ENCODE measurements at regions not wholly inside any gene's neighbourhood (a gene's known extent, or its start where the extent isn't known, plus 50 kb on each side); places are given as distances from the start of the nearest gene placed in this dataset.

DNA sequence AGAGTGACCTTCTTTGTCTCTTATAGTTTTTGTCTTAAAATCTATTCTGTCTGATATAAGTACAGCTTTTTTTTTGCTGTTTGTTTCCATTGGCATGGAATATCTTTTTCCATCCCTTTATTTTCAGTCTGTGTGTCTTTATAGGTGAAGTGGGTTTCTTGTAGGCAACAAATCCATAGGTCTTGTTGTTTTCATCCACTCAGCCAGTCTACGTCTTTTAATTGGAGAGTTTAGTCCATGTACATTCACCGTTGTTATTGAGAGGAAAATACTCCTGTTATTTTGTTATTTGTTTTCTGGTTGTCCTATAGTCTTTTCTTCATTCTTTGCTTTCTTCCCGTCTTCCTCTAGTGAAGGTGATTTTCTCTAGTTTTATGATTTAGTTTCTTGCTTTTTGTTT lies 115.9 kb downstream of the IFI44 start:
- ATAC-seq (ENCODE audit: low read depth), result no peak

GRCh38 chr1:78779831-78780230 lies 130.2 kb downstream of the IFI44 start:
- no peaks in the 10 kb centered on the region for H3K4me1 ChIP-seq (ENCODE audit: insufficient read depth, poor library complexity, severe bottlenecking)
- no peak for ATAC-seq (ENCODE audit: low read depth)
- no peak for DNase-seq (ENCODE audit: low spot score)
- no peaks in the 10 kb centered on the region for H3K9me3 ChIP-seq (ENCODE audit: severe bottlenecking)
- H3K36me3 ChIP-seq (ENCODE audit: low read depth), result no peaks in the 10 kb centered on the region
- no peaks in the 10 kb centered on the region for H3K27me3 ChIP-seq (ENCODE audit: insufficient read depth, poor library complexity, severe bottlenecking)
- TF ChIP-seq, protein P1, sequence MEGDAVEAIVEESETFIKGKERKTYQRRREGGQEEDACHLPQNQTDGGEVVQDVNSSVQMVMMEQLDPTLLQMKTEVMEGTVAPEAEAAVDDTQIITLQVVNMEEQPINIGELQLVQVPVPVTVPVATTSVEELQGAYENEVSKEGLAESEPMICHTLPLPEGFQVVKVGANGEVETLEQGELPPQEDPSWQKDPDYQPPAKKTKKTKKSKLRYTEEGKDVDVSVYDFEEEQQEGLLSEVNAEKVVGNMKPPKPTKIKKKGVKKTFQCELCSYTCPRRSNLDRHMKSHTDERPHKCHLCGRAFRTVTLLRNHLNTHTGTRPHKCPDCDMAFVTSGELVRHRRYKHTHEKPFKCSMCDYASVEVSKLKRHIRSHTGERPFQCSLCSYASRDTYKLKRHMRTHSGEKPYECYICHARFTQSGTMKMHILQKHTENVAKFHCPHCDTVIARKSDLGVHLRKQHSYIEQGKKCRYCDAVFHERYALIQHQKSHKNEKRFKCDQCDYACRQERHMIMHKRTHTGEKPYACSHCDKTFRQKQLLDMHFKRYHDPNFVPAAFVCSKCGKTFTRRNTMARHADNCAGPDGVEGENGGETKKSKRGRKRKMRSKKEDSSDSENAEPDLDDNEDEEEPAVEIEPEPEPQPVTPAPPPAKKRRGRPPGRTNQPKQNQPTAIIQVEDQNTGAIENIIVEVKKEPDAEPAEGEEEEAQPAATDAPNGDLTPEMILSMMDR (IDR thresholded peaks at IDR 0.05; ENCODE audit: poor library complexity, severe bottlenecking), result no peak
- H3K4me3 ChIP-seq (ENCODE audit: severe bottlenecking), result no peak overlapping the region
- H3K27ac ChIP-seq (ENCODE audit: poor library complexity, severe bottlenecking), result no peak overlapping the region

More for the DNA sequence above, 115.9 kb downstream of the IFI44 start:
- Histone ChIP-seq H3K9me3 (ENCODE audit: severe bottlenecking) (peaks cover 4% of the 10 kb centered on the region), H3K27ac (ENCODE audit: poor library complexity, severe bottlenecking) (no peak overlapping the region), H3K4me3 (ENCODE audit: severe bottlenecking) (no peak overlapping the region), H3K4me1 (ENCODE audit: insufficient read depth, poor library complexity, severe bottlenecking) (no peaks in the 10 kb centered on the region), H3K27me3 (ENCODE audit: insufficient read depth, poor library complexity, severe bottlenecking) (no peaks in the 10 kb centered on the region), H3K36me3 (ENCODE audit: low read depth) (no peaks in the 10 kb centered on the region)
- TF ChIP-seq, protein P1 (IDR thresholded peaks at IDR 0.05; ENCODE audit: poor library complexity, severe bottlenecking), result no peak
- DNase-seq (ENCODE audit: low spot score), result no peak

DNA sequence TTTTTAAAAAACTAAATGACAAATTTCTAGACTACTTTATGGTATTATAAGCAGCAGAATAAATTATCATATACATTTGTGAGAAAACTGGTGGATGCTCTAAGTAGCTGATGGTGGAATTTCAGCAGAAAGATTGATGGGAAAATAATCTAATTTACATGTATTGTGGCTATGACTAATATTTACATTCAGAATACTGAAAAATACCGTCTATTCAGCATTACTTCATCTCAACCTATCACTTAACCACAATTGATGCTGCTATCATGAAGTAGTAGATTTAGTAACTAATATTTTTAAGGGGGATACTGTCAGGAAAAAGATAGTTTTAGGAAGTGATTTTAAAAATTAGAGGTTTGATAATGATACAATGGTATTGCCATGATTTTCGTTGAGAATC lies 137.9 kb downstream of the IFI44 start:
- DNase-seq (ENCODE audit: low spot score) (no peak), ATAC-seq (ENCODE audit: low read depth) (no peak)
- Histone ChIP-seq H3K9me3 (ENCODE audit: severe bottlenecking) (no peaks in the 10 kb centered on the region), H3K27me3 (ENCODE audit: insufficient read depth, poor library complexity, severe bottlenecking) (peaks cover 2% of the 10 kb centered on the region), H3K4me1 (ENCODE audit: insufficient read depth, poor library complexity, severe bottlenecking) (no peaks in the 10 kb centered on the region), H3K4me3 (ENCODE audit: severe bottlenecking) (no peak overlapping the region), H3K36me3 (ENCODE audit: low read depth) (no peaks in the 10 kb centered on the region), H3K27ac (ENCODE audit: poor library complexity, severe bottlenecking) (no peak overlapping the region)
- TF ChIP-seq, protein P1 (IDR thresholded peaks at IDR 0.05; ENCODE audit: poor library complexity, severe bottlenecking), result no peak

GRCh38 chr1:78790174-78790573 lies 140.5 kb downstream of the IFI44 start:
- ATAC-seq (ENCODE audit: low read depth) (no peak), DNase-seq (ENCODE audit: low spot score) (no peak)
- Histone ChIP-seq H3K27ac (ENCODE audit: poor library complexity, severe bottlenecking) (no peak overlapping the region), H3K27me3 (ENCODE audit: insufficient read depth, poor library complexity, severe bottlenecking) (peaks cover 2% of the 10 kb centered on the region), H3K4me3 (ENCODE audit: severe bottlenecking) (no peak overlapping the region), H3K36me3 (ENCODE audit: low read depth) (no peaks in the 10 kb centered on the region), H3K9me3 (ENCODE audit: severe bottlenecking) (no peaks in the 10 kb centered on the region), H3K4me1 (ENCODE audit: insufficient read depth, poor library complexity, severe bottlenecking) (no peaks in the 10 kb centered on the region)
- TF ChIP-seq, protein P1 (IDR thresholded peaks at IDR 0.05; ENCODE audit: poor library complexity, severe bottlenecking), result no peak

- Histone ChIP-seq H3K4me1 (ENCODE audit: insufficient read depth, poor library complexity, severe bottlenecking) (no peaks in the 10 kb centered on the region), H3K4me3 (ENCODE audit: severe bottlenecking) (no peak overlapping the region), H3K9me3 (ENCODE audit: severe bottlenecking) (no peaks in the 10 kb centered on the region), H3K27me3 (ENCODE audit: insufficient read depth, poor library complexity, severe bottlenecking) (peaks cover 2% of the 10 kb centered on the region), H3K36me3 (ENCODE audit: low read depth) (no peaks in the 10 kb centered on the region), H3K27ac (ENCODE audit: poor library complexity, severe bottlenecking) (no peak overlapping the region)
- no peak for ATAC-seq (ENCODE audit: low read depth)
- TF ChIP-seq, protein P1 (IDR thresholded peaks at IDR 0.05; ENCODE audit: poor library complexity, severe bottlenecking), result no peak
- DNase-seq (ENCODE audit: low spot score), result no peak
Measured at GRCh38 chr1:78792756-78793155, 143.1 kb downstream of the IFI44 start.
